Keratinocyte (primary cell): ENCODE measurements at regions not wholly inside any gene's neighbourhood (a gene's known extent, or its start where the extent isn't known, plus 50 kb on each side); places are given as distances from the start of the nearest gene placed in this dataset.

Source experiments
- DNase-seq: peaks from one replicate; pipeline ENCODE4 v3.0.0-alpha.2; 2011; ENCODE audit warnings: low read depth, missing footprints, low spot score
- FAIRE-seq: peaks from 2 replicates; lab custom pipeline; 2011; peaks lifted over from hg19 to GRCh38; lab: Jason Lieb, UNC
- H2AFZ ChIP-seq: 2 replicates; pipeline ENCODE4 v1.6.0; 2012; ENCODE audit warnings: low read length, control low read depth, inconsistent platforms; ENCODE audit not compliant: control insufficient read depth
- H3K27ac ChIP-seq: 2 replicates; pipeline ENCODE4 v1.5.1; 2011; ENCODE audit warnings: low read length; ENCODE audit not compliant: control insufficient read depth, insufficient read depth
- H3K27me3 ChIP-seq: 3 replicates; pipeline ENCODE4 v1.6.0; 2011; ENCODE audit warnings: low read length; ENCODE audit not compliant: control insufficient read depth, insufficient read depth; ENCODE audit errors: extremely low read depth
- H3K36me3 ChIP-seq, 2 experiments: 2 replicates in 1 of 2; 3 replicates in 1 of 2; pipeline ENCODE4 v1.5.1; 2011; ENCODE audit warnings: low read length in 2 of 2, mild to moderate bottlenecking in 1 of 2; ENCODE audit not compliant: control insufficient read depth in 2 of 2, insufficient read depth in 2 of 2; ENCODE audit errors: extremely low read depth in 1 of 2
- H3K4me1 ChIP-seq: 3 replicates; pipeline ENCODE4 v1.5.1; 2011; ENCODE audit warnings: low read length; ENCODE audit not compliant: control insufficient read depth, insufficient read depth; ENCODE audit errors: extremely low read depth
- H3K4me2 ChIP-seq: 3 replicates; pipeline ENCODE4 v1.6.0; 2011; ENCODE audit warnings: low read depth, low read length; ENCODE audit not compliant: control insufficient read depth, insufficient read depth; ENCODE audit errors: extremely low read depth
- H3K4me3 ChIP-seq, 3 experiments: fragments of 200-600 bp in 1 of 3; sonication (generic) in 1 of 3; 2 replicates in 2 of 3; 3 replicates in 1 of 3; pipeline ENCODE4 v1.5.1; 2011 to 2016; ENCODE audit warnings: low read length in 3 of 3, mild to moderate bottlenecking in 3 of 3, control low read depth in 2 of 3, inconsistent platforms in 1 of 3, low read depth in 1 of 3, mixed read lengths in 1 of 3, mixed run types in 1 of 3, moderate library complexity in 1 of 3; ENCODE audit not compliant: control insufficient read depth in 2 of 3, insufficient read depth in 2 of 3; ENCODE audit errors: extremely low read depth in 1 of 3
- H3K79me2 ChIP-seq: 2 replicates; pipeline ENCODE4 v1.6.0; 2012; ENCODE audit warnings: low read length; ENCODE audit not compliant: control insufficient read depth, insufficient read depth
- H3K9ac ChIP-seq: 3 replicates; pipeline ENCODE4 v1.6.0; 2011; ENCODE audit warnings: low read length; ENCODE audit not compliant: control insufficient read depth, insufficient read depth; ENCODE audit errors: extremely low read depth
- H3K9me1 ChIP-seq: 3 replicates; pipeline ENCODE4 v1.6.0; 2011; ENCODE audit warnings: low read length; ENCODE audit not compliant: control insufficient read depth, insufficient read depth; ENCODE audit errors: extremely low read depth
- H3K9me3 ChIP-seq: 2 replicates; pipeline ENCODE4 v1.5.1; 2012; ENCODE audit warnings: low read depth, low read length; ENCODE audit not compliant: control insufficient read depth
- H4K20me1 ChIP-seq: 3 replicates; pipeline ENCODE4 v1.6.0; 2011; ENCODE audit warnings: low read length; ENCODE audit not compliant: control insufficient read depth, insufficient read depth; ENCODE audit errors: extremely low read depth
- EZH2 ChIP-seq: IDR thresholded peaks from one replicate; pipeline ENCODE4 v1.6.1; 2012; ENCODE audit warnings: inconsistent platforms, mild to moderate bottlenecking, low read length, moderate library complexity
- dilution Hi-C: fragments of 300-500 bp; cut with MboI; formaldehyde crosslinking; loops from one replicate; pipeline ENCODE4 v1.7.0; 2020; ENCODE audit warnings: low sequenced_read_pairs; ENCODE audit not compliant: extremely low pct_ligation_motif_present
- TF ChIP-seq, protein P1 (sequence below), 3 experiments: IDR thresholded peaks in 1 of 3; conservative IDR thresholded peaks in 1 of 3; optimal IDR thresholded peaks in 1 of 3; 2 replicates in 2 of 3; 3 replicates in 1 of 3; pipeline versions ENCODE3 to v1.5.1; 2011; ENCODE audit warnings: low read length in 3 of 3, mild to moderate bottlenecking in 3 of 3, moderate library complexity in 2 of 3, control low read depth in 1 of 3, inconsistent platforms in 1 of 3; ENCODE audit not compliant: insufficient read depth in 2 of 3; ENCODE audit errors: extremely low read depth in 1 of 3

DNA sequence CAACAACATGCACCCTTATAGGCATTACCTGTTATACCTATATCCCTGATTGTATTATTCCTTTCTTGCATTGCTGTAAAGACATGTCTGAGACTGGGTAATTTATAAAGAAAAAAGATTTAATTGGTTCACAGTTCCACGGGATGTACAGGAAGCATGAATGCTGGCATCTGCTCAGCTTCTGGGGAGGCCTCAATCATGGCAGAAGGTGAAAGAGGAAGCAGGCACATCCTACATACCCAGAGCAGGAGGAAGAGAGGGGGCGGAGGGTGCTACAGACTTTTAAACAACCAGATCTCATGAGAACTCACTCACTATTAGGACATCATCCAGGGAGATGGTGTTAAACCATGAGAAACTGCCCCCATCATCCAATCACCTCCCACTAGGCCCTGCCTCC lies 191.7 kb upstream of the SPHKAP start:
- Histone ChIP-seq H3K36me3 (no peaks in the 10 kb centered on the region), H2AFZ (no peak overlapping the region), H3K4me1 (no peaks in the 10 kb centered on the region), H3K4me2 (no peak overlapping the region), H4K20me1 (no peaks in the 10 kb centered on the region), H3K27me3 (no peaks in the 10 kb centered on the region), H3K9me3 (no peaks in the 10 kb centered on the region), H3K4me3 (no peak overlapping the region), H3K9me1 (no peaks in the 10 kb centered on the region), H3K27ac (no peak overlapping the region), H3K9ac (no peak overlapping the region), H3K79me2 (no peaks in the 10 kb centered on the region)
- dilution Hi-C loops, result no loop called here
- no peak for TF ChIP-seq EZH2
- TF ChIP-seq, protein P1, sequence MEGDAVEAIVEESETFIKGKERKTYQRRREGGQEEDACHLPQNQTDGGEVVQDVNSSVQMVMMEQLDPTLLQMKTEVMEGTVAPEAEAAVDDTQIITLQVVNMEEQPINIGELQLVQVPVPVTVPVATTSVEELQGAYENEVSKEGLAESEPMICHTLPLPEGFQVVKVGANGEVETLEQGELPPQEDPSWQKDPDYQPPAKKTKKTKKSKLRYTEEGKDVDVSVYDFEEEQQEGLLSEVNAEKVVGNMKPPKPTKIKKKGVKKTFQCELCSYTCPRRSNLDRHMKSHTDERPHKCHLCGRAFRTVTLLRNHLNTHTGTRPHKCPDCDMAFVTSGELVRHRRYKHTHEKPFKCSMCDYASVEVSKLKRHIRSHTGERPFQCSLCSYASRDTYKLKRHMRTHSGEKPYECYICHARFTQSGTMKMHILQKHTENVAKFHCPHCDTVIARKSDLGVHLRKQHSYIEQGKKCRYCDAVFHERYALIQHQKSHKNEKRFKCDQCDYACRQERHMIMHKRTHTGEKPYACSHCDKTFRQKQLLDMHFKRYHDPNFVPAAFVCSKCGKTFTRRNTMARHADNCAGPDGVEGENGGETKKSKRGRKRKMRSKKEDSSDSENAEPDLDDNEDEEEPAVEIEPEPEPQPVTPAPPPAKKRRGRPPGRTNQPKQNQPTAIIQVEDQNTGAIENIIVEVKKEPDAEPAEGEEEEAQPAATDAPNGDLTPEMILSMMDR (optimal IDR thresholded peaks at IDR 0.05 in 1 of 3, IDR thresholded peaks at IDR 0.05 in 1 of 3, conservative IDR thresholded peaks at IDR 0.05 in 1 of 3; ENCODE audit: extremely low read depth in 1 of 3, insufficient read depth in 2 of 3, low read length in 3 of 3), result no peak
- no peak for DNase-seq
- no peak for FAIRE-seq

DNA sequence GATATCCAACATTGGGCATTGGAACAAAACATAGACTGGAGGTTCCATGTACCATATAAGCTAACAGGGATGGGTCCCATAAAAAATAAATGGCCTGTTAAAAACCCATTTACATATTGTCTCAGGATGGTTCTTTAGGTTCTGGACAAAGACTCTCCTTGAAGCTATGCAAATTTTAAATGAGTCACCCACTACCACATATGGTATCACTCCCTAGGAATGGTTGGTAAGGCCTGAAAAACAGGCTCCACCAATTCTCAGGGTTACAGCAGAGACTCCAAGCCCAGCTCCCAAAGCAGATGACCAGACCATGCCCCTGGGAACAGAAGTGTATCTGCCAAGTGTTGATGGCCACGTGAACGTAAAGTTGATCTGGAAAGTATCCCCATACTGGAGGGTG lies 190.7 kb upstream of the SPHKAP start:
- Histone ChIP-seq H3K4me3 (no peak overlapping the region), H2AFZ (no peak overlapping the region), H3K27ac (no peak overlapping the region), H4K20me1 (no peaks in the 10 kb centered on the region), H3K4me2 (no peak overlapping the region), H3K4me1 (no peaks in the 10 kb centered on the region), H3K79me2 (no peaks in the 10 kb centered on the region), H3K27me3 (no peaks in the 10 kb centered on the region), H3K36me3 (no peaks in the 10 kb centered on the region), H3K9me1 (no peaks in the 10 kb centered on the region), H3K9me3 (no peaks in the 10 kb centered on the region), H3K9ac (no peak overlapping the region)
- DNase-seq (no peak), FAIRE-seq (no peak)
- dilution Hi-C loops, result no loop called here
- TF ChIP-seq, protein P1 (optimal IDR thresholded peaks at IDR 0.05 in 1 of 3, IDR thresholded peaks at IDR 0.05 in 1 of 3, conservative IDR thresholded peaks at IDR 0.05 in 1 of 3; ENCODE audit: extremely low read depth in 1 of 3, insufficient read depth in 2 of 3, low read length in 3 of 3), result no peak
- TF ChIP-seq EZH2, result no peak
